ENCODE measurements at regions not wholly inside any gene's neighbourhood (a gene's known extent, or its start where the extent isn't known, plus 50 kb on each side); places are given as distances from the start of the nearest gene placed in this dataset.
"Not testable (repeated sequence)": the region's sequence is repeated elsewhere in the genome, so short reads cannot be mapped to it uniquely, and the experiment has no call there.

DNA sequence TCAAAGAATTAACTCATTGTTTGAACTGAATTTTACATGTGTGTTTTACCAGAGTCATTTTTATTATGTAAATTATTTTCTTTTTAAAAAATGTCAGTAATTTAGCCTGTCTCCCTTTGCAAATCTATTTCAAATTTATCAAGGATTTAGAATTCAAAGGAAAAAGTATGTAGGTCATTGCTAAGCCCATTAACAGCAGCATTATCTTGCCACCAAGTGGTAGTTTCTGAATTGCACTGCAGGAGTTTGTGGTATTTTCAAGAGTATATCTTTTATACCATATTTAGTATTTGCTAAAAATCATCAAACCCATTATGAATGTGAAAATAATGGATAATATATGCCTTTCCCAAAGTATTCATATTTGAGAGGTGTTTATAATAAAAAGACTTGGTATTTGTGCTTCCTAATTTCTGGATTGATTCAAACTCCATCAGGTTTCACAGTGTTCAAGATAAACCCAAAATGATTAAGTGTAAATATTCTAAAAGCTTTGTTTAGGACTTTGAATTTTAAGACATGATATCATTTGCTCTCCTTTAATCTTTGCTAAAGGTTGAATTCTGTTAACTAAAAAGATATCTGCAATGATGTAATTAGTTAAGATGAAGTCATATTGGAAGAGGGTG lies 711.4 kb downstream of the FSCB start:
- peak; percentile 29 for DNase-seq

DNA sequence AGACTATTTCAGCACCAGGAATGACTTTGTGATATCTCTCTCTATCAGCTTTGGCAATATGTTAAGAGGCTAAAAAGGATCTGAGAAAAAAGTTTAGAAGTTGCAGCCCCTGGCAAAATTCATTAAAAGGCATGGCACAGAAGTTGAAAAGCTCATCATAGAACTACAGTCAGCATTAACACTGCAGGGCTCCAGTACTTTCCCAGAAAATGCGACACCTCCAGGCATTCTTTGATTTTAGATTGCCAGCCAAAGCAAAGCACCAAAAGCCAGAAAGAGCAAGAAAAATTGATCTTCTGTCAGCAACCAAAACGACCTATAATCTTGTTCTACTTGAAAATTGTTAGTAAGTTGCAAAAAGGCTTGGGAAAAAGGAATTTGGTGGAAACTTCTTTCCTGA lies 713.5 kb downstream of the FSCB start:
- no peak for DNase-seq

DNA sequence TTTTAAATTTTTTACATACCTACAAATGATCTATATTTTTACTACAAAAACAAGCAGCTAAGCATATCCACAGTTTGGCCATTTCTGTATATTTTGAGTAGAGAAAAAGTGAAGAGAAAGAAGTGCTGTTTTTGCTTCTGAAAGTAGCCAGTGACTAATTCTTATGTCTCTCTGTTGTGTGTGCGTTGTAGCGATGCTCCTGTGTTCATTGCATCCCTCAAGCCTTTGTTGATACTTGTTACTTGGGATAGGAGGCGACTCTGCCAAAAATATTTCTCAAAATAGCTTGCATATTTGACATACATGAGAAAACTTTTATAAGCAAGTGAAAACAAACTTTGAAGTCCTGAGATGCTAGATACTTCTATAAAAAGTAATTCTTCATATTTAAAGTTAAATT lies 714.1 kb downstream of the FSCB start:
- DNase-seq, result no peak

DNA sequence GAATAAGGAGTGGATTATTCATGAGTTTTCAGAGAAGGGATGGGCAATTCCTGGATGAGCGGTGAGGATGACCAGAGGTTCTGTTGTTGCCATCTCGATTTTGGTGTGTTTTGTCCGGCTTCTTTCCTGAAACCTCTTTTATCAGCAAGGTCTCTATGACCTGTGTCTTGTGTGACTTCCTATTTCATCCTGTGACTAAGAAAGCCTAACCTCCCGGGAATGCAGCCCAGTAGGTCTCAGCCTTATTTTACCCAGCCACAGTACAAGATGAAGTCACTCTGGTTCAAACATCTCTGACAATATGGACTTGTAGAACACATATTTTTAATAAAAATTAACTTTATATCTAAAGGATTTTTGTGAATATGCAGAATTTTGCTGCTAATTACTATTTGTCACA lies 716.4 kb downstream of the FSCB start:
- no peak for DNase-seq

DNA sequence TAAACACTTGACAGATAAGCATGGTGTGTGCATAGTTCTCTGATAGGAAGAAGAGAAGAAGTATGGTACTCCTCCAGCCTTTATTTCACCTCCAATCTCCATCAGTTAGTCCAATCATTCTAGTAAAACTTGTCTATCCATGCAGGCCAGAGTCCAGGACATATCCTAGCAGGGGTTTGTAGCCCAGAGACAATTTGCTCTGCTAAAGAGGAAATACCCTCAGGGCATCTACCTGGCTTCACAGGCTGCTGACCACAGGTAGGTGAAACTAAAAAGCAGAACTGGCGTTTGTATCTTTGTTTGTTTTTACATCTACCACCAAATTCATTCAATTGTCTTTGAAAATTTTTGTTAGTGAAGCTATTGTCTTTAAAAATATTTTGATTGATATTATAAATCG lies 717.6 kb downstream of the FSCB start:
- DNase-seq, result no peak

DNA sequence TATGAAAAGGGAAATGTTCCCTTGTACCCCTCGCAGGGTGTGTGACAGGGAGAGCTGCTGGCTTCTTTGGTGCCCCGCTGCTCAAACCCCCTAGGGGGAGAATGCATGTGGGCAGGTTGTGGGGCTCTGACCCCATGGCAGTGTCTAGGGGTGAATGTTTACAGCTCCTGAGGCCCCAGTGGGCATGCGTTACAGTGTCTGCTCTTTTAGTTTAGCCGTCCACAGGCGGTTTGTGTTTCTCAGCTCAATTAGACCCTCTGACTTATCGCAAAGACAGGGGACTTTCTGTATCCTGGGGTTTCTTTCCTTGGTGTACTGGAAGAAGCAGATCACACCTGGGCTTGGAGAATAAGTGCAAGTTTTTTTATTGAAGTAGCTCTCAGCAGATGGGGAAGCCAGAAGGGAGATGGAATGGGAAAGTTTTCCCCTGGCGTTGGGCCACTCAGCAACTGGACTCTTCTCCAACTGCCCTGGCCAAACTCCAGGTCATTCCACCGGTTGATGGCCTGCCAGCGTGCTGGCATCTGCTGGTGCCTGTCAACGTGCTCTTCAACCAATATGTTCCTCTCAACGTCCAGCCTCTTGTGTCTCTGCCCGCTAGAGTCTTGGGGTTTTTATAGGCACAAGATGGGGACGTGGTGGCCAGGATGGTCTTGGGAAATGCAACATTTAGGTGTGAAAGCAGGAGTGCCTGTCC lies 720.9 kb downstream of the FSCB start:
- peak; percentile 9 for DNase-seq

DNA sequence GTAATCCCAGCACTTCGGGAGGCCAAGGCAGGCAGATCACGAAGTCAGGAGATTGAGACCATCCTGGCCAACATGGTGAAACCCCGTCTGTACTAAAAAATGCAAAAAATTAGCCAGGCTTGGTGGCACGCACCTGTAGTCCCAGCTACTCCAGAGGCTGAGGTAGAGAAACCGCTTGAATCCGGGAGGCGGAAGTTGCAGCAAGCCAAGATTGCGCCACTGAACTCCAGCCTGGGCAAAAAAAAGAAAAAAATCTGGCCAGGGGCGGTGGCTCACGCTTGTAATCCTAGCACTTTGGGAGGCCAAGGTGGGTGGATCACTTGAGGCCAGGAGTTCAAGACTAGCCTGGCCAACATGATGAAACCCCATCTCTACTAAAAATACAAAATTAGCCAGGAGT lies 722.7 kb downstream of the FSCB start:
- DNase-seq, result not testable (repeated sequence)

DNA sequence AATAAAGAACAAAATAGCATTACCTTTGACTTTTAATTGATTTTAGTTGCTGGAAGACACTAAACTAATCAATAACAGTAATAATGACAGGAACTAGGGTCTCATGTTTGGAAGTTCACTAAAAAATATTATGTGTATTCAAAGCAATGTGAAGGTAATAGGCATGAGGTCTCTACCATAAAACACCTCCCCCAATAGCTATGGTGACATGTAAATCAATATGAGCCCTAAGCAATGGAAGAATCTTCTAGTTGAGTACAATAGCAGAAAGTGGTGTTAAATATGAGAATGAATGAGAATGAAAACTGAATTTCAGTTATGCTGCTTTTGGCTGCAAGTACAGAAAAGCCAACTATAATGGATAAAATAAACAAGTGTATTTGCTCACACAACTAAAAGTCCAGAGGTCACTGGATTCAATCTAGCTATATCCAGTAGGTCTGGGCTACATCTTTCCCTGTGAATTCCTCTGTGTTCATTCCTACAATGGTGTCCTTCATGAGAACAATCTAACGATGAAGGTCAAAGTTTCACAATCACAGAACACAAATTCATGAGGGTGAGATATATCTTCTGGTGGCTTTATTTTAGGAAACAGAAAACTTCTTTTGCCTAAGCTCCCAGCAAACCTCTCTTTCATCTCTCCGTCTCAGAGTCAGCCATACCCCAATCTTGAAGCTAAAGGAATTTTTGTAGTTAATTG lies 728.0 kb downstream of the FSCB start:
- no peak for DNase-seq

DNA sequence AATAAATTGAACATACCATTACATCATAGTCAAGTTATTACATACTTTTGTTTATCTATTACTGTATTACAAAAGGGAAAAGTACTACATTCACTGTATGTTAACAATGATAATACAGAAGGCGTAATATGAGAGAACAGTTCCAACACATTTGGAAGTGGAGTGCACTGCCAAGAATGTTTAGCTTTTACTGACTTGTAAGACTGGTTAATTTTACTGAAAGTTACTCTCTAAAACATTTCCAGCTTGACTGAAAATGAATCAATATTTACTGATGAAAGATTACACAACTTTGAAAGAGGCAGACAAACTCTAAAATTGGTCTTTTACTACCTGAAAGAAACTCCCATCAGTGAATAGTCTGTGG lies 728.5 kb downstream of the FSCB start:
- no peak for DNase-seq

DNA sequence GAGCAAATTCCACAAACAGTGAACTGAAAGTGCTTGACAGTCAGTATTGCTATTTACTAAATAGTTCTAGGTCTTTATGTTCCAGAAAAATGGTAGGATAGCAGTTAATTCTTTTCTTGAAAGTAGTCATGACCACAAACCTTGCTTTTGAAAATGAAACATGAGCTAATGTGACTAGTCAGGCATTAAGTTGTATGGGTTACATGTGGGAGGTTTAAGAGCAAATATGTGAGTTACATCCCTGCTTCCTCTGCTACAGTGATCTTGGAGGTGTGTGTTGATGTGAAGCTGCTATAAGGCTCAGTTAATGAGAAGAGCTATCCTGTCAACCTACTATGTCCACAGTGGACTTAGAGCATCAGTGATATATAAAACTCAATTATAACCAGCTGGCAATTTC lies 741.6 kb downstream of the FSCB start:
- no peak for DNase-seq

DNA sequence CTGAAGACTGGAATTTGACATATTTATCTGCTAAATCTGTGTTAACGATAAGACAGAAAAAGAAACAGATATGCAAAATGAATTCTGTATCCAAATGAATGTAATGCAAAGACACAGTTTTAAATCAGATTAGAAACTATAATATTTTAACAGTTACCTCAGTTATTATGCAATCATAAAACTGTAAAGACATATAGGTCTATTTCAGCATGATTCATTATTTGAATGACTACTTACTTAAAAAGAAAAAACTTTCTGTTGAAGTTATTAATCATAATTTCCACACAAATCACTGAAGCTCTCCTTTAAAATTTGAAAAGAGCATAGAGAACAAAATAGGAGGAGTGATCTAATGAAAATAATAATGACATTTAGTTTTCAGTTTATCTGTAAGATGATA lies 742.6 kb downstream of the FSCB start:
- no peak for DNase-seq

DNA sequence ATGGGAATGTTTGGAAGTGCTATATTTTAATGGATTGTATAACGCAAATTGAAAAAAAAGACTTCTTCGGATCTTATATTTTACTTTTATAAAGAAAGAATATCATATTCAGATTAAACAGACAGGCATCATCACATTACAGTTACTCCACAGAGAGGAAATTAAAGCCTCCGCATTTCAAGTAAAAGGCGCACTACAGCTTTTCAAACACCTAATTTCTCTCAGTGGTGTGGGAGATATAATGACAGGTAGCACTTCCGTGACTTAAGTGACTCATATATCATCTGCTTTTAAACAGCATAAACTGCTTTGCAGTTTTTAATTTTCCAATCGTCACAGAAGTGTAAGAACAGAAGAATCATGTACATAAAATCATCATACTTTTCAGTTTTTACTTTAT lies 751.4 kb downstream of the FSCB start:
- no peak for DNase-seq

DNA sequence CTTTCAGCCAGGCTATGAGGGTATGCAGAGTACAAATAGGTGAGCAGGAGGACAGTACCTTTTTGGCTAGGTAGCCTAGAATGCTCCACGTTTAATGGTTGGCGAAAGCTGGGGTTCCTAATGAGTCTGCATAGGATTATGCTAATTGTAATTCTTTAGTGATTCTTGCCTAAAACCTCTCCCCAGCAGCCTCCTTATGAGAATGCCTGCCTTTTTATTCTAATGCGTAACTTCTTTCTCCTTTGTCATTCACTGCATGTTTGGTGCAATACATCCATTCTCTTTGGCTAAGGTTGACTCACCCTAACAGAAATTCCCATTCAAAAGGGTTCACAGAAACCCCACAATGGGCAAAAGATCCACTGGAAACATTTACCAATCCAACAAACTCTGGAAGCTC lies 752.2 kb downstream of the FSCB start:
- no peak for DNase-seq

DNA sequence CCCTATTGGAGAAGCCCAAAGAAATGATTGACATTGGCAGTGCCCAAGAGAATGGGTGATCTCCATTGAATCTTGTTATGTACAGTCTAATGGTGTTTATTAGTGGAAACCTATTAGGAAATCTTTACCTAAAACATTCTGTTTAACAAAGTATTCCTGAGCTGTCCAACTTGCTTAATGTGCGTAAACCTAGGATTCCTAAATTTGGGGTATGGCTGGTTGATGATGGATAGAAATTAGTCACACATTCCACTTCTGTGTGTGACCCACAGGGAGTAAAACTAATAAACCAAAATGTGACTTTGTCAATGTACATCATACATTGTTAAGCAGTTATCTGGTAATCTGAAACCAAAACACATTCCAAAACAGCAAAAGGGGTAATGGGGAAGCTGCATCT lies 761.3 kb downstream of the FSCB start:
- no peak for DNase-seq

DNA sequence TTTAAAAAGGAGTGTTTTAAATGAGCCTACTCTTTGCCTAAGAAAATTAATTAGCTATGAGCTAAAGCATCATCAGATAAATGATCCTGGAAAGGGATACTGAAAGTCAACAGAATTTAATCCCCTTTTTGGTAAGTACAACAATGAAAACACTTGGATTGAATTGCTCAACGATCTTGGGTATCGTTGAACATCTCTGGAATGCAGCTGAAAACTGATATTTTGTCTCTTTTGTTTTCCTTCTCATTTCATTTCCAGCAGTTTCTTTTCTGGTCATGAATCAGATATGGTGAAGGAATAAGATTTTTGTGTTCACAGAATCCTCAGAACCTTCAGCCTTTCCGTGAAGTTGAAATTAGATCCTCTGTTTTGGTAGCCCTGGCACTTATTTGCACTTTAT lies 771.2 kb downstream of the FSCB start:
- no peak for DNase-seq

DNA sequence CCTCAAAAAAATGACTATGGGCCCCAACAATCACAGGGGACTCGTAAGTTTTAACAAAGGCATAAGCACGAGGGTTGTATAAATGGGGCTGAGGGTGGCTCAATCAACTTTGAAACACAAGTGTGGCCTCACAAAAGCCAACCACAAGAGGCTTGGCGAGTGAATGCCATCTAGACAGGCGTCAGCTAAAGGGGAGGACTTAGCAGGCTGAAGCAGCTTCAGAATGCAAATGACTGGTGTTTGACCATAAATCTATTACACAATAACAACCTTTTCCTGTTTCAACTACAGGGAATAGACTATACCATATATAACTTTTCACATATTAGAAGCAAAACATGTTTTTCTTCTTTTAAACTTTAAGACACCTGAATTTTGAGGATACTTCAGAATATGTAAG lies 777.9 kb downstream of the FSCB start:
- DNase-seq, result no peak

DNA sequence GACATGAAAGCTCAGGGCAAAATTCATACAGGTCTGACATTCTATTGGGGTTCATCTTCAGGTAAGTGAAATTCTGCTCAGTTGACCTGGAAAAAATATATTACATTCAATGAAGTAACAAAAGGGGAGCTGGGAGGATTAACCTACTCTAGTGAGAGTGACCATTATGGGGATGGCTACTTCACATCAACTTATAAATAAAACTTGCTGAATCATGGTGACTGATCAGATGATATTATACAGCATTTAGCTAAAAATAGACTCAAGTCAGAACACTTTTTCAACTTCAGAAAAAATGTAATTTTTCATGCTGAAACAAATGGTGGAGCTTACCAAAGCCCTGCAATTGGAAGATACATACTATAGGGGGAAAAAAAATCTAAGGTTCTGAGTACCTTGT lies 800.2 kb downstream of the FSCB start:
- no peak for DNase-seq

DNA sequence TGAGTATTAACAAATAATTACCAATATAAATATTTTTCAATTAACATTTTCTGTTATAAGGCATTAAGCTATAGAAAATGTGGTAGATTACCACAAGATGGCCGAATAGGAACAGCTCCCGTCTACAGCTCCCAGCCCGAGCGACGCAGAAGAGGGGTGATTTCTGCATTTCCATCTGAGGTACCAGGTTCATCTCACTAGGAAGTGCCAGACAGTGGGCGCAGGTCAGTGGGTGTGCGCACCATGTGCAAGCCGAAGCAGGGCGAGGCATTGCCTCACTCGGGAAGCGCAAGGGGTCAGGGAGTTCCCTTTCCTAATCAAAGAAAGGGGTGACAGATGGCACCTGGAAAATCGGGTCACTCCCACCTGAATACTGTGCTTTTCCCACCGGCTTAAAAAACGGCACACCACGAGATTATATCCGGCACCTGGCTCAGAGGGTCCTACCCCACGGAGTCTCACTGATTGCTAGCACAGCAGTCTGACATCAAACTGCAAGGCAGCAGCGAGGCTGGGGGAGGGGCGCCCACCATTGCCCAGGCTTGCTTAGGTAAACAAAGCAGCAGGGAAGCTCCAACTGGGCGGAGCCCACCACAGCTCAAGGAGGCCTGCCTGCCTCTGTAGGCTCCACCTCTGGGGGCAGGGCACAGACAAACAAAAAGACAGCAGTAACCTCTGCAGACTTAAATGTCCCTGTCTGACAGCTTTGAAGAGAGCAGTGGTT lies 808.4 kb downstream of the FSCB start:
- DNase-seq, result not testable (repeated sequence)

DNA sequence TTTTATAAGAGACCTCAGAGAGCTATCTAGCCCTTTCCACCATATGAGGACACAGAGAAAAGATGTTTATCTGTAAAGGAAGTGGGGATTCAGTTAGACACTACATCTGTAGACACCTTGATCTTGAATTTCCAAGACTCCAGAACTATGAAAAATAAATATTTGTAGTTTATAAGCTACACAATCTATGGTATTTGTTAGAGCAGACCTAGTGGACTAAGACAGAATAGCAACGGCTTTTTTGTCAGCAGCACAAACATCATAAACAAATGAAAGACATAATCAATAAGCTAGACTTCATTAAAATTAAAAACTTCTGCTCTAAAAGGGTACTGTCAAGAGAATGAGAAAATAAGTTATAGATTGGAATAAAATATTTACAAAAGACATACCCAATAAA lies 810.1 kb downstream of the FSCB start:
- no peak for DNase-seq

DNA sequence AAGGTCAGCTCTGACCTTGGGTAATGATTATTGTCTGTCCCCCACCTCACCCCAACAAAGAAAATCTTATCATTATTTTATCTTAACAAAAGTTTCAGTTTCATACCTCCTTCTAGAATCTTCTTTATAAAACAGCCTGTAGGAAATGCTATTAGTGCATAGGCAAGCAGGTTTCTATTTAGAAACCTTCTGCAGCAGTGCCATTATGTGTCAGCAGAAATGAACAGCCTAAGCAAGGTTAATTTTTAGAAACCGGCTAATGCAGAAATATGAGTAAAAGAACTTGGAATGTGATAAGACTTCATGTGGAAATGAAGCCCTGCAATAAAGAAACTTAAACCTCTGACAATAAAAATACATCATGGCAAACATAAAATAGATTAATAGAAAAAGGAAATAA lies 814.4 kb downstream of the FSCB start:
- DNase-seq, result no peak

DNA sequence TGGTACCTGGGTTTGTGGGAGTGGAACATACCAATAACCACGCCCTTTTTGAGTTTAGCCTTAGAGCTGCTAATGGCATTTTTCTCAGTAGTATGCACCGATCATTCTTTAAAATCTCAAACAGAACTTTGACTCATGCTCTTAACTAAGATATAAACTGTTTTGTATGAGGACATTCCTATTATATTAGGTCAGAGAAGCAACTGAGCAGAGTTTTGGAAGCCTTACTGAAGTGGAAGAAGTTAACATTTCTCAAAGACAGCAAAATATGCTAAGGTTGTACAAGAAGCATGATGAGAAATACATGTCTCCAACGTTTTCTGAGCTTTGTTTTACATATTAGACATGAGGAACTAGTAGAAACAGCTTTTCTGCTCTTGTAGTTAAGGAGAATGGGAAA lies 819.2 kb downstream of the FSCB start:
- no peak for DNase-seq

DNA sequence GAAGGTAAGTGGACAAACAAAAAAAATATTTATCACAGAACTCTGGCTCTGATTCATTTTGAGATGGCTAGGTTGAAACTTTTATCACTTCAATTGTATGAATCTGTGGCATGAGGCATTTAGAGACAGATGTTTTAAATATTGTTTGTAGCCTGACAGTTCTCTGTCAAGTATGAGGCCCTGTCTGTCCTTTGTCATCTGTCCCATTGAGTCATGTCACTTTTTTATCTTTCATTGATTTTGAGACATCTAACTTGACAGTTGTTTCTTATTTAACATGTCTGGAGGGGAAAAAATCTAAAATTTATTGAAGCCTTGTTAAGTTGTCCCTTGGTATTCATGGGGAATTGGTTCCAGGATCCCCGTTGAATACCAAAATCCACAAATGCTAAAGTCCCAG lies 829.5 kb downstream of the FSCB start:
- no peak for DNase-seq

DNA sequence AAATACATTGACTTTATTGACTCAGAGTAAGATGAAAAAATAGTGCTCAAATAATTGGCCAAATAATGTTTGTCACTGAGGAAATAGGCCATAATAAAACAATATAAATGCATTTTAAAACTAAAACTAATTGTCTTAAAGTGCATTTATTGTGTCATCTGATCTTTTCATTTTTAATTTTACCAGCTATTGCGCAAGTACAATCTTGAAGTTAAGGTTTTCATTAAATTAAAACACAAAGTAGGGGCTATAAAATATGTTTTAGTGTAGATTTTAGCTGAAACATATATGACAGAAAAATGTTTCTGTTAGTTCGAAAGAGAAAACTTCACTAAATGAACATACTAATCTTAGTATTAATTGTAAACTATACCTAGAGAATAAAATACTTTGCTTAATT lies 832.8 kb downstream of the FSCB start:
- DNase-seq, result no peak
